ACC112 (cell line): ENCODE measurements at regions not wholly inside any gene's neighbourhood (a gene's known extent, or its start where the extent isn't known, plus 50 kb on each side); places are given as distances from the start of the nearest gene placed in this dataset.

Experiments used
- H2AFZ ChIP-seq: fragments of 200-600 bp; sonication (generic); one replicate; pipeline ENCODE4 v1.6.0; 2017; ENCODE audit warnings: antibody characterized with exemption, low read length; ENCODE audit not compliant: unreplicated experiment
- H3K27ac ChIP-seq: fragments of 200-600 bp; sonication (generic); 2 replicates; pipeline ENCODE4 v1.5.1; 2014; ENCODE audit warnings: low read depth, mild to moderate bottlenecking, antibody characterized with exemption, low read length, moderate library complexity
- H3K27me3 ChIP-seq: fragments of 200-600 bp; sonication (generic); 2 replicates; pipeline ENCODE4 v1.6.1; 2014; ENCODE audit warnings: mild to moderate bottlenecking, antibody characterized with exemption, low read length, moderate library complexity, mixed read lengths; ENCODE audit not compliant: insufficient read depth
- H3K36me3 ChIP-seq: fragments of 200-600 bp; sonication (generic); 2 replicates; pipeline ENCODE4 v1.6.1; 2016; ENCODE audit warnings: mild to moderate bottlenecking, antibody characterized with exemption, low read length, moderate library complexity, mixed read lengths; ENCODE audit not compliant: insufficient read depth
- H3K4me1 ChIP-seq: fragments of 200-600 bp; sonication (generic); one replicate; pipeline ENCODE4 v1.6.1; 2016; ENCODE audit warnings: low read length, mixed read lengths; ENCODE audit not compliant: insufficient read depth, unreplicated experiment, control insufficient read depth
- H3K4me3 ChIP-seq: fragments of 200-600 bp; sonication (generic); 2 replicates; pipeline ENCODE4 v1.5.1; 2014; ENCODE audit warnings: mild to moderate bottlenecking, low read depth, low read length
- H3K79me2 ChIP-seq: fragments of 200-600 bp; sonication (generic); one replicate; pipeline ENCODE4 v1.6.0; 2016; ENCODE audit warnings: low read length; ENCODE audit not compliant: control insufficient read depth, unreplicated experiment, insufficient read depth

GRCh38 chr4:13169731-13170525 lies 314.2 kb downstream of the RAB28 start:
- no peaks in the 10 kb centered on the region for H3K79me2 ChIP-seq
- H3K27ac ChIP-seq, result no peak overlapping the region
- H3K4me1 ChIP-seq, result no peaks in the 10 kb centered on the region
- no peaks in the 10 kb centered on the region for H3K36me3 ChIP-seq
- H2AFZ ChIP-seq, result no peak overlapping the region
- H3K27me3 ChIP-seq, result no peaks in the 10 kb centered on the region
- H3K4me3 ChIP-seq, result no peak overlapping the region

GRCh38 chr4:13168326-13168725 lies 315.8 kb downstream of the RAB28 start:
- Histone ChIP-seq H3K79me2 (no peaks in the 10 kb centered on the region), H3K27me3 (no peaks in the 10 kb centered on the region), H3K36me3 (no peaks in the 10 kb centered on the region), H3K4me1 (no peaks in the 10 kb centered on the region), H3K4me3 (no peak overlapping the region), H2AFZ (no peak overlapping the region), H3K27ac (no peak overlapping the region)

DNA sequence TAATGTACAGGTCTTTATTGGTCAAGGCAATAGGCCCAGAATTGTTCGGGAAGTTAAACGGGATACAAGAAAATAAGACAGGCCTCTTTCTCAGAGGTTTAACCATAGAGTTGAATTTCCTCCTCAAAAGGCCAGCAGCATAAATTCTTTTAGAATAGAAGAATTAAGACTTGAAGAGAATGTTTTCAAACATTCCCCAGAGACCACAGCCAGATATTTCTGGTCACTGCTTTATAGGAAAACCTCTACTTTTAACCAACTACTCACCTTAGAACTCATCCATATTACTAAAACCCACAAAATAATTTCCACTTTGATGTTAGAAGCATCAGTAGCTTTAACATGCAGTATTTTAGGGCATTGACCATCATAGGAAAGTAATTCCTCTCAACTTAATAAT lies 317.9 kb downstream of the RAB28 start:
- Histone ChIP-seq H3K79me2 (no peaks in the 10 kb centered on the region), H3K27ac (no peak overlapping the region), H3K4me3 (no peak overlapping the region), H2AFZ (no peak overlapping the region), H3K4me1 (no peaks in the 10 kb centered on the region), H3K27me3 (no peaks in the 10 kb centered on the region), H3K36me3 (no peaks in the 10 kb centered on the region)

GRCh38 chr4:13164783-13165331 lies 319.3 kb downstream of the RAB28 start:
- Histone ChIP-seq H3K4me1 (no peaks in the 10 kb centered on the region), H3K79me2 (no peaks in the 10 kb centered on the region), H3K4me3 (no peak overlapping the region), H3K27ac (no peak overlapping the region), H3K27me3 (no peaks in the 10 kb centered on the region), H3K36me3 (no peaks in the 10 kb centered on the region), H2AFZ (no peak overlapping the region)

- no peaks in the 10 kb centered on the region for H3K79me2 ChIP-seq
- no peak overlapping the region for H3K27ac ChIP-seq
- no peak overlapping the region for H3K4me3 ChIP-seq
- no peak overlapping the region for H2AFZ ChIP-seq
- H3K4me1 ChIP-seq, result no peaks in the 10 kb centered on the region
- no peaks in the 10 kb centered on the region for H3K27me3 ChIP-seq
- H3K36me3 ChIP-seq, result no peaks in the 10 kb centered on the region
Observed at GRCh38 chr4:13162886-13163285, 321.3 kb downstream of the RAB28 start.

- H2AFZ ChIP-seq, result no peak overlapping the region
Observed at GRCh38 chr4:13160920-13161319, 323.2 kb downstream of the RAB28 start.

DNA sequence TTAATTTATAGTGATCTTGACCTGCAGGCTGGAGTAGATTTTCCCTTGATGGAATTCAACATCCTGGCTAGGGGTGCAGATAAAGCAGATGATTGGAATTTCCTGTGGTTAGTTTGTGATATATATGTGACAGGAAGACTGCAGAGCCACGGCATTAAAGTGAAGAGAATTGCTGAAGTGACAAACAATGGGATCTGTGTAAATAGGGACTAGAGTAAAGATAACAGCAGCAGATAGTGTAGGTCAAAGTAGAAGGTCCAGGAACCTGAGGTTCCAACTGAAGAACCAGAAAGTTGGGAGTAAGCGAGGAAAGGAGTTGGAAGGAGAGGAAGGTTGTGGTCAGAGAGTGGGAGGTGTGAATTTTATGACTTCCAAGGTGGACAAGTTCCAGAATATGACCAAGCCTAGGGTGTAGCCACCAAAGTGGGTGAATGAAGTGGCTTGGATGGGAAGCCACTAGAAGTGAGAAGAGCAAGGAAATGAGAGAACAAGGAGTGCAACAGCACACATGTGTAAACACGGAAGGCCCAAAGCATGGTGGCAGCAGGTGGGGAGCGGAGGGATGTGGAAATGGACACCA lies 325.0 kb downstream of the RAB28 start:
- H3K27ac ChIP-seq, result no peak overlapping the region

More at GRCh38 chr4:13160920-13161319, 323.2 kb downstream of the RAB28 start:
- Histone ChIP-seq H3K4me1 (no peaks in the 10 kb centered on the region), H3K36me3 (no peaks in the 10 kb centered on the region), H3K79me2 (no peaks in the 10 kb centered on the region), H3K27ac (no peak overlapping the region), H3K27me3 (no peaks in the 10 kb centered on the region), H3K4me3 (no peak overlapping the region)

DNA sequence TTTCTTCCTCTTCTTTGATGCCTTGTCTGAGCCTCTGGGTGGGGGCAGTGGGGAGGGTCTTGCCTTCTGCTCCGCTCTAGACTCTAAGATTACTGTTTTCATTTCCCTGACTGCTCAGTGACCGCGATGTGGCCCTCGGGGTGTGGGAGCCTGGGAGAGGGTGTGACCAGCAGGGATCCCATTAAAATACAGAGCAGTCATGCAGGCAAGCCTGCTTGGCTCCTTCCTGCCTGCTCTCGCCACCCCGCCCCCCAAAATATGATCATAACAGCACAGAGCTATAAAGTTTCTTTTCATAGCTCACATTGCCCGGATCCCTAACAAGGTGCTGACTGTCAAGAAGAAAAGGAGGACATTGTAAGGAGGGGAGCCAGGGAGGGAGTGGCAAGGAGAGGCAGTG lies 332.9 kb downstream of the RAB28 start:
- Histone ChIP-seq H3K4me3 (no peak overlapping the region), H3K27ac (no peak overlapping the region), H3K27me3 (no peaks in the 10 kb centered on the region), H3K36me3 (no peaks in the 10 kb centered on the region), H3K79me2 (no peaks in the 10 kb centered on the region), H2AFZ (no peak overlapping the region), H3K4me1 (no peaks in the 10 kb centered on the region)

More for the DNA sequence above, 325.0 kb downstream of the RAB28 start:
- H3K79me2 ChIP-seq, result no peaks in the 10 kb centered on the region
- H3K4me3 ChIP-seq, result no peak overlapping the region
- H3K36me3 ChIP-seq, result no peaks in the 10 kb centered on the region
- H3K27me3 ChIP-seq, result no peaks in the 10 kb centered on the region
- no peak overlapping the region for H2AFZ ChIP-seq
- H3K4me1 ChIP-seq, result no peaks in the 10 kb centered on the region

DNA sequence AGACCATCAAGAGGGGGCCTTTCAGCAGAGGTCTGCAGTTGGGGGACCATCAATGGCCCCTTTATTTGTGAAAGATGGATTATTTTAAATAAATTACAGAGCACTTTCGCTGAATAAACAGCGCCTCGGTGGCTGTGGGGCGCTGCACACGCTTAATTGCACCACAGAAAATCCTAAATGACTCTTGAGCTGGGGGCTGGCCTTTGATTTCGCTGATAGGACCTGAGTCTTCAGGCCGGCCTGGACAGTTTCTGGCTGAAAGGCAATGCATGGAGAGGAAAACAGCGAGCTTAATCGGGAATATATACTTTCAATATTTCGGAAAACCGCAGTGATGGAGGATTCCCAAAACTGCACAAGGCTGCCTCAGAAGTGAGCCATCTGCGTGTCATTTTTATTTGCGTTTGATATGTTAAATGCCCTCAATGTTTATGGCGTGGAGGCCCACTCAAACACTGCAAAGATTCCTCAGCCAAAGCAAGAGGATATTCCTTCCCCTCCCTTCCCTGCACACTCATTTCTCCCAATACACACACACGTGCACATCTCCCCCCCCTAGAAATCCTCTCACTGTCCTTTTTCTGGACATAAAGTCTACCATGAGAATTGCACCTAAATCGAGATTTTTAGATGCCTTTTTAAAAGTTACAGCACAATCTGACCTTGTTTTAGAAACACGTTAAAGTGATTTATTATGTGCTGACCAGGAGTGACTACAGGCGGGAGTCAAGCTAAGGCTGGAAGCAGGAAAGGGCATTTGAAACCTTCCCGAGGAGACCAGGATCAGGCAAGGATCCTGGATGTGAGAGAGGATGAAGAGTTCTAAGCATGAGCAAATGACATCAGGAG lies 340.7 kb downstream of the RAB28 start:
- Histone ChIP-seq H3K79me2 (no peaks in the 10 kb centered on the region), H3K4me3 (no peak overlapping the region), H3K4me1 (no peaks in the 10 kb centered on the region), H3K27me3 (no peaks in the 10 kb centered on the region), H3K27ac (no peak overlapping the region), H2AFZ (no peak overlapping the region), H3K36me3 (no peaks in the 10 kb centered on the region)

GRCh38 chr4:13142726-13143125 lies 341.4 kb downstream of the RAB28 start:
- Histone ChIP-seq H3K27ac (no peak overlapping the region), H3K27me3 (no peaks in the 10 kb centered on the region), H3K36me3 (no peaks in the 10 kb centered on the region), H3K79me2 (no peaks in the 10 kb centered on the region), H3K4me1 (no peaks in the 10 kb centered on the region), H3K4me3 (no peak overlapping the region), H2AFZ (no peak overlapping the region)
